ENCODE measurements at regions not wholly inside any gene's neighbourhood (a gene's known extent, or its start where the extent isn't known, plus 50 kb on each side); places are given as distances from the start of the nearest gene placed in this dataset.
"Not testable (repeated sequence)": the region's sequence is repeated elsewhere in the genome, so short reads cannot be mapped to it uniquely, and the experiment has no call there.

DNA sequence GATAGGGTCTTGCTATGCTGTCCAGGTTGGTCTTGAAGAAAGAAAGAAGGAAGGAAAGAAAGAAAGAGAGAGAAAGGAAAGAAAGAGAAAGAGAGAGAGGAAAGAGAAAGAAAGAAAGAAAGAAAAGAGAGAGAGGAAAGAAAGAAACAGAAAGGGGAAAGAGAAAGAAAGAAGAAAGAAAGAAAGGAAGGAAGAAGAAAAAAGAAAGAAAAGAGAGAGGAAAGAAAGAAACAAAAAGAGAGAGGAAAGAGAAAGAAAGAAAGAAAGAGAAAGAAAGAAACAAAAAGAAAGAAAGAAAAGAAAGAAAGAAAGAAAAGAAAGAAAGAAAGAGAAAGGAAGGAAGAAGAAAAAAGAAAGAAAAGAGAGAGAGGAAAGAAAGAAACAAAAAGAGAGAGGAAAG lies 95.8 kb upstream of the SHOX start:
- no peak for TF ChIP-seq CTCF (conservative IDR thresholded peaks at IDR 0.05)
- H3K27ac ChIP-seq, result no peak overlapping the region

GRCh38 chrX:536616-537015 lies 94.0 kb upstream of the SHOX start:
- no peak for TF ChIP-seq CTCF (conservative IDR thresholded peaks at IDR 0.05)
- H3K27ac ChIP-seq, result no peak overlapping the region

DNA sequence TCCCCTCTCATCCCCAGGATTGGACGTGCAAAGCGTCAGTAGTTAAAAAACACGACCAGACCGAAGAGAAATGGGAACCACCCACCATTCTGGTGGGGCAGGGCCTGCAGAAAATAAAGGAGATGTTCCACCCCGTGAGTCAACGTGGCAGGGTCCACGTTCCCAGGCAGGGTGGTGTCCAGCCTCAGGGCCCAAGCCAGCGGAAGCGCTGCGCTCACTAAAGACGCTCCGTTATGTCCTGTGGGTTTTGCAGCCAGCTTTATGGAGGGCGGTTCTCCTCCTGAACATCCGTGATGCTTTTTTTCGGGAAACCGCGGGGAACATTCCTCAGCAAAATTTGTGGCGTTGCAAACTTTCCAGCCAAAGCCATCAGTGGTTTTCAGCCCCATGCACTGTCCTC lies 93.4 kb upstream of the SHOX start:
- TF ChIP-seq CTCF (conservative IDR thresholded peaks at IDR 0.05), result no peak
- H3K27ac ChIP-seq, result no peak overlapping the region

DNA sequence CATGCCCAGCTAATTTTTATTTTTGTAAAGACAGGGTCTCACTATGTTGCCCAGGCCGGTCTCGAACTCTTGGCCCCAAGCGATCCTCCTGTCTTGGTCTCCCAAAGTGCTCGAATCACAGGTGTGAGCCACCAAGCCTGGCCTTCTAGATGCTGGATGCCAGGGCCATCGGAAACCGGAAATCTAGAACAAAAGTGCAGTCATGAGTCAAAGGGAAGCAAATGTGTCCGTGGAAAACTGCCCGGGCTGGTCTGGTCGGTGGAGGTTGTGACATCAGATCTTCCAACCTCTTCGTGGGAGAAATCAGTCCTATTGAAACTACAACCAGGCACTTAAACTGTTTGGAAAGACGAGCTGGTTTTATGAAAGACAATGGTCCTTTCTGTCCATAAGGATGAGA lies 92.3 kb upstream of the SHOX start:
- no peak overlapping the region for H3K27ac ChIP-seq

DNA sequence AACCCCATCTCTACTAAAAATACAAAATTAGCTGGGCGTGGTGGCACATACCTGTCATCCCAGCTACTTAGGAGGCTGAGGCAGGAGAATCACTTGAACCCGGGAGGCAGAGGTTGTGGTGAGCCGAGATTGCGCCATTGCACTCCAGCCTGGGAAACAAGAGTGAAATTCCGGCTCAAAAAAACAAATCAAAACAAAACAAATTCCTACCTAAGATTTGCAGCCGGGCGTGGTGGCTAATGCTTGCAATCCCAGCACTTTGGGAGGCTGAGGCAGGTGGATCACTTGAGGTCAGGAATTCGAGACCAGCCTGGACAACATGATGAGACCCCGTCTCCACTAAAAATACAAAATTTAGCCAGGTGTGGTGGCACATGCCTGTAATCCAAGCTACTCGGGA lies 89.6 kb upstream of the SHOX start:
- H3K27ac ChIP-seq, result not testable (repeated sequence)

More for the DNA sequence above, 92.3 kb upstream of the SHOX start:
- TF ChIP-seq CTCF (conservative IDR thresholded peaks at IDR 0.05), result no peak

GRCh38 chrX:542179-542578 lies 88.4 kb upstream of the SHOX start:
- no peak for TF ChIP-seq CTCF (conservative IDR thresholded peaks at IDR 0.05)
- no peak overlapping the region for H3K27ac ChIP-seq

- no peak overlapping the region for H3K27ac ChIP-seq
- TF ChIP-seq CTCF (conservative IDR thresholded peaks at IDR 0.05), result no peak
Observed at GRCh38 chrX:545452-545885, 85.1 kb upstream of the SHOX start.

- no peak overlapping the region for H3K27ac ChIP-seq
- no peak for TF ChIP-seq CTCF (conservative IDR thresholded peaks at IDR 0.05)
Observed at GRCh38 chrX:550514-550913, 80.1 kb upstream of the SHOX start.
